H9 (cell line): ENCODE measurements at regions not wholly inside any gene's neighbourhood (a gene's known extent, or its start where the extent isn't known, plus 50 kb on each side); places are given as distances from the start of the nearest gene placed in this dataset.

Source experiments
- DNase-seq: peaks from one replicate; pipeline ENCODE4 v3.0.0-alpha.2; 2017
- H2AFZ ChIP-seq: one replicate; pipeline ENCODE4 v1.6.1; 2013; ENCODE audit warnings: mild to moderate bottlenecking, low read length, control low read depth, moderate library complexity
- H2AK5ac ChIP-seq: 2 replicates; pipeline ENCODE4 v1.6.1; 2013; ENCODE audit warnings: low read length, control low read depth, mixed read lengths; ENCODE audit not compliant: insufficient read length
- H2BK120ac ChIP-seq: one replicate; pipeline ENCODE4 v1.6.1; 2013; ENCODE audit warnings: low read depth, mild to moderate bottlenecking, low read length, control low read depth, inconsistent platforms; ENCODE audit not compliant: poor library complexity, severe bottlenecking
- H2BK12ac ChIP-seq: 2 replicates; pipeline ENCODE4 v1.6.1; 2013; ENCODE audit warnings: low read length, control low read depth, mixed read lengths, low read depth; ENCODE audit not compliant: insufficient read length
- H2BK15ac ChIP-seq: 2 replicates; pipeline ENCODE4 v1.6.1; 2013; ENCODE audit warnings: low read depth, low read length, control low read depth
- H2BK20ac ChIP-seq: one replicate; pipeline ENCODE4 v1.6.1; 2013; ENCODE audit warnings: low read depth, mild to moderate bottlenecking, low read length, control low read depth, inconsistent platforms; ENCODE audit not compliant: poor library complexity, severe bottlenecking
- H2BK5ac ChIP-seq: 2 replicates; pipeline ENCODE4 v1.6.1; 2013; ENCODE audit warnings: low read length, control low read depth, mixed read lengths; ENCODE audit not compliant: insufficient read length
- H3K14ac ChIP-seq: 2 replicates; pipeline ENCODE4 v1.6.1; 2013; ENCODE audit warnings: low read length, control low read depth; ENCODE audit not compliant: insufficient read depth
- H3K18ac ChIP-seq: 2 replicates; pipeline ENCODE4 v1.6.1; 2013; ENCODE audit warnings: low read depth, mild to moderate bottlenecking, mixed read lengths, low read length, control low read depth; ENCODE audit not compliant: insufficient read length
- H3K23ac ChIP-seq: 2 replicates; pipeline ENCODE4 v1.6.1; 2013; ENCODE audit warnings: low read length, control low read depth, mixed read lengths, low read depth; ENCODE audit not compliant: insufficient read length
- H3K23me2 ChIP-seq: 2 replicates; pipeline ENCODE4 v1.6.1; 2013; ENCODE audit warnings: low read depth, mild to moderate bottlenecking, mixed read lengths, low read length, control low read depth; ENCODE audit not compliant: insufficient read length, poor library complexity, severe bottlenecking
- H3K27ac ChIP-seq: 2 replicates; pipeline ENCODE4 v1.5.1; 2013; ENCODE audit warnings: low read length, control low read depth, mixed read lengths, low read depth; ENCODE audit not compliant: insufficient read length
- H3K27me3 ChIP-seq: 2 replicates; pipeline ENCODE4 v1.6.1; 2013; ENCODE audit warnings: low read length, control low read depth, inconsistent platforms; ENCODE audit not compliant: insufficient read depth
- H3K4ac ChIP-seq: 2 replicates; pipeline ENCODE4 v1.6.1; 2013; ENCODE audit warnings: low read depth, mild to moderate bottlenecking, control low read depth, inconsistent platforms, low read length, moderate library complexity
- H3K4me1 ChIP-seq: 2 replicates; pipeline ENCODE4 v1.6.1; 2013; ENCODE audit warnings: low read length, control low read depth, inconsistent platforms; ENCODE audit not compliant: insufficient read depth
- H3K4me2 ChIP-seq: 2 replicates; pipeline ENCODE4 v1.6.1; 2013; ENCODE audit warnings: low read length, control low read depth, mixed read lengths; ENCODE audit not compliant: insufficient read length, insufficient read depth
- H3K56ac ChIP-seq: 2 replicates; pipeline ENCODE4 v1.6.1; 2013; ENCODE audit warnings: low read depth, mild to moderate bottlenecking, mixed read lengths, low read length, control low read depth; ENCODE audit not compliant: insufficient read length
- H3K79me1 ChIP-seq: 2 replicates; pipeline ENCODE4 v1.6.1; 2013; ENCODE audit warnings: low read depth, mild to moderate bottlenecking, moderate library complexity, low read length, control low read depth, inconsistent platforms; ENCODE audit not compliant: insufficient read depth, poor library complexity, severe bottlenecking
- H3K79me2 ChIP-seq: 2 replicates; pipeline ENCODE4 v1.6.1; 2013; ENCODE audit warnings: low read length, control low read depth, inconsistent platforms; ENCODE audit not compliant: insufficient read depth
- H3K9ac ChIP-seq: 2 replicates; pipeline ENCODE4 v1.6.1; 2013; ENCODE audit warnings: low read length, control low read depth, mixed read lengths; ENCODE audit not compliant: insufficient read length; ENCODE audit errors: extremely low read depth
- H3K9me3 ChIP-seq: one replicate; pipeline ENCODE4 v1.6.1; 2013; ENCODE audit warnings: low read depth, low read length, inconsistent platforms; ENCODE audit not compliant: control insufficient read depth
- H3T11ph ChIP-seq: one replicate; pipeline ENCODE4 v1.6.1; 2013; ENCODE audit warnings: mild to moderate bottlenecking, low read length, control low read depth, inconsistent platforms
- H4K20me1 ChIP-seq: one replicate; pipeline ENCODE4 v1.6.1; 2013; ENCODE audit not compliant: control insufficient read depth, insufficient read length, insufficient read depth
- H4K5ac ChIP-seq: 2 replicates; pipeline ENCODE4 v1.6.1; 2013; ENCODE audit warnings: low read depth, mild to moderate bottlenecking, mixed read lengths, low read length, control low read depth; ENCODE audit not compliant: insufficient read length
- H4K8ac ChIP-seq: replicated peaks from 2 replicates; pipeline ENCODE4 v1.6.1; 2013; ENCODE audit warnings: low read length, control low read depth, mixed read lengths, low read depth; ENCODE audit not compliant: insufficient read length
- H4K91ac ChIP-seq: 2 replicates; pipeline ENCODE4 v1.6.1; 2013; ENCODE audit warnings: low read depth, mild to moderate bottlenecking, moderate library complexity, mixed read lengths, low read length, control low read depth; ENCODE audit not compliant: insufficient read length
- H3K27ac Mint-ChIP-seq, 3 experiments: 2 replicates in 2 of 3; 3 replicates in 1 of 3; pipeline ENCODE4 v1.8.0; 2020 to 2021; ENCODE audit warnings: mixed read lengths in 3 of 3, mild to moderate bottlenecking in 1 of 3, moderate library complexity in 1 of 3
- H3K27me3 Mint-ChIP-seq: 2 replicates; pipeline ENCODE4 v1.8.0; 2021; ENCODE audit warnings: low read depth, mild to moderate bottlenecking, moderate library complexity, mixed read lengths
- H3K36me3 Mint-ChIP-seq, 3 experiments: 2 replicates in 2 of 3; 3 replicates in 1 of 3; pipeline ENCODE4 v1.8.0; 2020 to 2021; ENCODE audit warnings: low read depth in 3 of 3, mixed read lengths in 3 of 3; ENCODE audit not compliant: insufficient read depth in 1 of 3
- H3K4me1 Mint-ChIP-seq, 2 experiments: 2 replicates each; pipeline ENCODE4 v1.8.0; 2020; ENCODE audit warnings: mixed read lengths in 2 of 2
- H3K4me3 Mint-ChIP-seq, 2 experiments: 2 replicates in 1 of 2; 3 replicates in 1 of 2; pipeline ENCODE4 v1.8.0; 2020 to 2021; ENCODE audit warnings: mild to moderate bottlenecking in 2 of 2, mixed read lengths in 2 of 2, moderate library complexity in 1 of 2
- H3K9me3 Mint-ChIP-seq, 2 experiments: 2 replicates in 1 of 2; 3 replicates in 1 of 2; pipeline ENCODE4 v1.8.0; 2020; ENCODE audit warnings: mild to moderate bottlenecking in 2 of 2, mixed read lengths in 2 of 2, moderate library complexity in 1 of 2
- WGBS: extraction: QIAGEN DNeasy Blood & Tissue Kit; methylation state at CpG from one replicate; pipeline ENCODE4 v1.1.7; 2013; ENCODE audit warnings: missing lambda C conversion rate, low lambda C conversion rate, mixed read lengths; ENCODE audit not compliant: insufficient read length; ENCODE audit errors: extremely low coverage; 5-methylcytosine and 5-hydroxymethylcytosine counted together
- TF ChIP-seq, protein P1 (sequence below): fragments of 200-600 bp; sonication (generic); conservative IDR thresholded peaks from 3 replicates; pipeline ENCODE4 v1.8.0; 2021; ENCODE audit warnings: antibody characterized with exemption, mild to moderate bottlenecking

DNA sequence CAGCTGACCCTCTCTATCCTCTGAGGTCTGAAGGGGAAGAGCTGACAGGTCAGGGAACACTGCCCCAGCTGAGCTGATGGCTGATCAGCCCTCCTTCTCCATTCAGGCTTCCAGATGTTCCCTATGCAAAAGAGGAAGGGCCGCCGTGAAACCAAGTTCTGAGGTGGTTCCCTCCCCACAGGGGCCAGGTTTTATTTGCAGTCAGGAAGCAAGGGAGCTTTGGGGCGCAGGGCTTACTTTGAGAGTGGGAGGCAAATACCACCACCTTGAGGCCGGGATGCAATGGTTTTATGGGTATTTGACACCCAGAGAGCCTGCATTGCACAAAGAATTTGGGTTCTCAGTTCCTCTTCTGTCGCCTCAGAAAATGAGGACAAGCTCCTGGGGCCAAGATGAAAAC is 186.9 kb downstream of the ARRDC4 start:
- no peak overlapping the region for H2BK120ac ChIP-seq
- no peak overlapping the region for H3T11ph ChIP-seq
- H2BK12ac ChIP-seq = no peak overlapping the region
- no CpG with 5 or more reads among the region's 5 CpGs for whole genome bisulfite sequencing
- H3K4ac ChIP-seq = no peak overlapping the region
- no peak overlapping the region for H3K27ac ChIP-seq
- H3K4me1 ChIP-seq = no peaks in the 10 kb centered on the region; the same call in 1 of the 2 replicates
- H2AFZ ChIP-seq = no peak overlapping the region
- no peak for DNase-seq
- TF ChIP-seq, protein P1, sequence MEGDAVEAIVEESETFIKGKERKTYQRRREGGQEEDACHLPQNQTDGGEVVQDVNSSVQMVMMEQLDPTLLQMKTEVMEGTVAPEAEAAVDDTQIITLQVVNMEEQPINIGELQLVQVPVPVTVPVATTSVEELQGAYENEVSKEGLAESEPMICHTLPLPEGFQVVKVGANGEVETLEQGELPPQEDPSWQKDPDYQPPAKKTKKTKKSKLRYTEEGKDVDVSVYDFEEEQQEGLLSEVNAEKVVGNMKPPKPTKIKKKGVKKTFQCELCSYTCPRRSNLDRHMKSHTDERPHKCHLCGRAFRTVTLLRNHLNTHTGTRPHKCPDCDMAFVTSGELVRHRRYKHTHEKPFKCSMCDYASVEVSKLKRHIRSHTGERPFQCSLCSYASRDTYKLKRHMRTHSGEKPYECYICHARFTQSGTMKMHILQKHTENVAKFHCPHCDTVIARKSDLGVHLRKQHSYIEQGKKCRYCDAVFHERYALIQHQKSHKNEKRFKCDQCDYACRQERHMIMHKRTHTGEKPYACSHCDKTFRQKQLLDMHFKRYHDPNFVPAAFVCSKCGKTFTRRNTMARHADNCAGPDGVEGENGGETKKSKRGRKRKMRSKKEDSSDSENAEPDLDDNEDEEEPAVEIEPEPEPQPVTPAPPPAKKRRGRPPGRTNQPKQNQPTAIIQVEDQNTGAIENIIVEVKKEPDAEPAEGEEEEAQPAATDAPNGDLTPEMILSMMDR = no peak
- Mint-ChIP-seq H3K27me3 (no peaks in the 10 kb centered on the region), H3K9me3 (peaks cover 4 to 5% of the 10 kb centered on the region in 2 experiments; a peak in 4 of 5 replicates), H3K4me3 (no peak overlapping the region), H3K36me3 (peaks cover 3 to 5% (median 5%) of the 10 kb centered on the region in 3 experiments; a peak in 6 of 7 replicates), H3K4me1 (peaks cover 37 to 39% of the 10 kb centered on the region in 2 experiments), H3K27ac (no peak overlapping the region)
- no peak overlapping the region for H3K23ac ChIP-seq
- no peaks in the 10 kb centered on the region for H3K79me1 ChIP-seq
- no peaks in the 10 kb centered on the region for H3K27me3 ChIP-seq
- no peak overlapping the region for H4K91ac ChIP-seq
- no peaks in the 10 kb centered on the region for H4K20me1 ChIP-seq
- no peaks in the 10 kb centered on the region for H3K79me2 ChIP-seq
- no peaks in the 10 kb centered on the region for H3K23me2 ChIP-seq
- no peak overlapping the region for H3K14ac ChIP-seq
- no peak overlapping the region for H3K56ac ChIP-seq
- no peak overlapping the region for H2AK5ac ChIP-seq
- no peak overlapping the region for H4K8ac ChIP-seq
- H3K9me3 ChIP-seq = no peaks in the 10 kb centered on the region
- H3K18ac ChIP-seq = no peak overlapping the region
- H3K4me2 ChIP-seq = no peak overlapping the region
- no peak overlapping the region for H2BK20ac ChIP-seq
- no peak overlapping the region for H2BK15ac ChIP-seq
- no peak overlapping the region for H3K9ac ChIP-seq
- H4K5ac ChIP-seq = no peak overlapping the region
- H2BK5ac ChIP-seq = no peak overlapping the region
